ENCODE measurements at regions not wholly inside any gene's neighbourhood (a gene's known extent, or its start where the extent isn't known, plus 50 kb on each side); places are given as distances from the start of the nearest gene placed in this dataset.

DNA sequence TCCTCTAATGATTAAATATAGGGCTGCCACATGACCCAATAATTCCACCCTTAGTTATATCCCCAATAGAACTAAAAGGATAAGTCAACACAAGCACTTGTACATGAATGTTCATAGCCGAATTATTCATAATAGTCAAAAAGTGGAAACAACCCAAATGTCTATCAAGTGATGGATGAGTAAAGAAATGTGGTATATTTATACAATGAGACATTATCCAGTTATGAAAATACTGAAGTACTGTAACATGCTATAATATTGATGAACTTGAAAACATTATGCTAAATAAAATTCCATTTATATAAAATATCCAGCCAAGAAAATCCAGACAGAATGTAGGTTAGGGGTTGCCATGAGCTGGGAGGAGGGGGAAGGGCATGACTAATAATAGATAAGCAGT lies 436.7 kb upstream of the AADAT start:
- ATAC-seq (ENCODE audit: low read depth) (no peak), DNase-seq (no peak)
- H3K27ac ChIP-seq (ENCODE audit: low read length in 2 of 2): no peak overlapping the region
- Mint-ChIP-seq H3K4me3 (no peak overlapping the region), H3K4me1 (no peaks in the 10 kb centered on the region), H3K27me3 (no peaks in the 10 kb centered on the region), H3K27ac (no peak overlapping the region), H3K9me3 (ENCODE audit: insufficient read depth) (no peaks in the 10 kb centered on the region)
- H3K4me2 ChIP-seq (replicated peaks; ENCODE audit: low read depth, low read length, poor library complexity, severe bottlenecking): no peak overlapping the region
- H2AFZ ChIP-seq (ENCODE audit: insufficient read depth, low read depth, low read length, poor library complexity, severe bottlenecking): no peak overlapping the region
- CTCF ChIA-PET: no interaction called here
- H3K9me3 ChIP-seq (ENCODE audit: control extremely low read depth in 1 of 3, control insufficient read depth in 2 of 3, insufficient read depth in 1 of 3, low read length in 2 of 3): no peaks in the 10 kb centered on the region
- intact Hi-C loops (cut with micrococcal nuclease): no loop called here
- H3K79me2 ChIP-seq (ENCODE audit: control insufficient read depth, insufficient read depth, low read length): no peaks in the 10 kb centered on the region
- H3K36me3 ChIP-seq (replicated peaks in 1 of 2; ENCODE audit: control extremely low read depth in 1 of 2, control insufficient read depth in 1 of 2, extremely low read depth in 1 of 2, insufficient read depth in 2 of 2, low read length in 1 of 2): no peaks in the 10 kb centered on the region
- TF ChIP-seq, protein P1, sequence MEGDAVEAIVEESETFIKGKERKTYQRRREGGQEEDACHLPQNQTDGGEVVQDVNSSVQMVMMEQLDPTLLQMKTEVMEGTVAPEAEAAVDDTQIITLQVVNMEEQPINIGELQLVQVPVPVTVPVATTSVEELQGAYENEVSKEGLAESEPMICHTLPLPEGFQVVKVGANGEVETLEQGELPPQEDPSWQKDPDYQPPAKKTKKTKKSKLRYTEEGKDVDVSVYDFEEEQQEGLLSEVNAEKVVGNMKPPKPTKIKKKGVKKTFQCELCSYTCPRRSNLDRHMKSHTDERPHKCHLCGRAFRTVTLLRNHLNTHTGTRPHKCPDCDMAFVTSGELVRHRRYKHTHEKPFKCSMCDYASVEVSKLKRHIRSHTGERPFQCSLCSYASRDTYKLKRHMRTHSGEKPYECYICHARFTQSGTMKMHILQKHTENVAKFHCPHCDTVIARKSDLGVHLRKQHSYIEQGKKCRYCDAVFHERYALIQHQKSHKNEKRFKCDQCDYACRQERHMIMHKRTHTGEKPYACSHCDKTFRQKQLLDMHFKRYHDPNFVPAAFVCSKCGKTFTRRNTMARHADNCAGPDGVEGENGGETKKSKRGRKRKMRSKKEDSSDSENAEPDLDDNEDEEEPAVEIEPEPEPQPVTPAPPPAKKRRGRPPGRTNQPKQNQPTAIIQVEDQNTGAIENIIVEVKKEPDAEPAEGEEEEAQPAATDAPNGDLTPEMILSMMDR (IDR thresholded peaks at IDR 0.05): no peak
- no peak for TF ChIP-seq EZH2 (IDR thresholded peaks at IDR 0.05; ENCODE audit: borderline replicate concordance, insufficient read depth, low read depth, low read length, poor library complexity, severe bottlenecking)
- H3K27me3 ChIP-seq (replicated peaks in 1 of 4; ENCODE audit: control extremely low read depth in 1 of 4, control insufficient read depth in 3 of 4, insufficient read depth in 4 of 4, low read length in 3 of 4): no peaks in the 10 kb centered on the region
- H3K4me1 ChIP-seq (ENCODE audit: control insufficient read depth in 2 of 2, insufficient read depth in 2 of 2, low read length in 2 of 2): no peaks in the 10 kb centered on the region
- H3K4me3 ChIP-seq (ENCODE audit: control extremely low read depth in 1 of 5, extremely low read depth in 1 of 5, insufficient read depth in 1 of 5, low read depth in 2 of 5, low read length in 4 of 5): no peak overlapping the region
- no peaks in the 10 kb centered on the region for H4K20me1 ChIP-seq (ENCODE audit: control insufficient read depth, insufficient read depth, low read length, poor library complexity, severe bottlenecking)
- WGBS (ENCODE audit: insufficient coverage): no CpG with 5 or more reads among the region's 1 CpG
- no peak overlapping the region for H3K9ac ChIP-seq (ENCODE audit: low read length)
- POLR2A ChIA-PET: no interaction called here

DNA sequence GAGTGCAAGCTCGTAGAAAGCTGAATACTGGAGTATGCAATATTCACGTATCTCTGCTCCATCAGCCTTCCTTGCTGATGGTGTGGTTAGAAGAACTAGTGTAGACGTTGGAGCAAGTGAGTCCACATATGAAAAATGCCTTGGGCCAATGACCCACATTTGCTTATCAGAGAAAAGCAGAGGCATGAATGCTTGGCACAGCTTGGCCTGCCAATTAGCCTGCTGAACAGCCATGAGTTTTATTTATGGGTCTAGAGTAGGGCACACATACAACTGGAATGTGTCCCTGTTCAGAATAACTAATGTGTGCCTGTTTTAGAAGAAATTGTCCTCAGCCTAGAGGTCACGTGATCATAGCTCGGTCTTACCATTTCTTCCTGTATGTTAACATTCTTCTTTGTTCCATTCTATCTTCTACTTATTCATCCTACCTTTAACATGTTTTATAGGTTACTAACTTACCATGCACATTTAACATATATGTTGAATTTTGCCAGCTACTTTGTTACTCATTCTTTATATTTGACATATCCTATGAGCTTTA lies 432.7 kb upstream of the AADAT start:
- ChIA-PET CTCF (no interaction called here), POLR2A (no interaction called here)
- Histone ChIP-seq H3K4me3 (ENCODE audit: control extremely low read depth in 1 of 5, extremely low read depth in 1 of 5, insufficient read depth in 1 of 5, low read depth in 2 of 5, low read length in 4 of 5) (no peak overlapping the region), H3K36me3 (replicated peaks in 1 of 2; ENCODE audit: control extremely low read depth in 1 of 2, control insufficient read depth in 1 of 2, extremely low read depth in 1 of 2, insufficient read depth in 2 of 2, low read length in 1 of 2) (no peaks in the 10 kb centered on the region), H3K4me1 (ENCODE audit: control insufficient read depth in 2 of 2, insufficient read depth in 2 of 2, low read length in 2 of 2) (no peaks in the 10 kb centered on the region), H3K4me2 (replicated peaks; ENCODE audit: low read depth, low read length, poor library complexity, severe bottlenecking) (no peak overlapping the region), H3K27me3 (replicated peaks in 1 of 4; ENCODE audit: control extremely low read depth in 1 of 4, control insufficient read depth in 3 of 4, insufficient read depth in 4 of 4, low read length in 3 of 4) (no peaks in the 10 kb centered on the region), H3K9me3 (ENCODE audit: control extremely low read depth in 1 of 3, control insufficient read depth in 2 of 3, insufficient read depth in 1 of 3, low read length in 2 of 3) (no peaks in the 10 kb centered on the region), H2AFZ (ENCODE audit: insufficient read depth, low read depth, low read length, poor library complexity, severe bottlenecking) (no peak overlapping the region), H3K9ac (ENCODE audit: low read length) (no peak overlapping the region), H3K79me2 (ENCODE audit: control insufficient read depth, insufficient read depth, low read length) (no peaks in the 10 kb centered on the region), H3K27ac (ENCODE audit: low read length in 2 of 2) (no peak overlapping the region), H4K20me1 (ENCODE audit: control insufficient read depth, insufficient read depth, low read length, poor library complexity, severe bottlenecking) (no peaks in the 10 kb centered on the region)
- no peak for ATAC-seq (ENCODE audit: low read depth)
- WGBS (ENCODE audit: insufficient coverage): 100% methylated on average over 3 of the region's 5 CpGs
- Mint-ChIP-seq H3K27me3 (no peaks in the 10 kb centered on the region), H3K9me3 (ENCODE audit: insufficient read depth) (no peaks in the 10 kb centered on the region), H3K4me3 (no peak overlapping the region), H3K4me1 (no peaks in the 10 kb centered on the region), H3K27ac (no peak overlapping the region)
- intact Hi-C loops (cut with micrococcal nuclease): no loop called here
- TF ChIP-seq, protein P1 (IDR thresholded peaks at IDR 0.05): no peak
- TF ChIP-seq EZH2 (IDR thresholded peaks at IDR 0.05; ENCODE audit: borderline replicate concordance, insufficient read depth, low read depth, low read length, poor library complexity, severe bottlenecking): no peak
- DNase-seq: no peak
